ENCODE measurements at regions not wholly inside any gene's neighbourhood (a gene's known extent, or its start where the extent isn't known, plus 50 kb on each side); places are given as distances from the start of the nearest gene placed in this dataset.

DNA sequence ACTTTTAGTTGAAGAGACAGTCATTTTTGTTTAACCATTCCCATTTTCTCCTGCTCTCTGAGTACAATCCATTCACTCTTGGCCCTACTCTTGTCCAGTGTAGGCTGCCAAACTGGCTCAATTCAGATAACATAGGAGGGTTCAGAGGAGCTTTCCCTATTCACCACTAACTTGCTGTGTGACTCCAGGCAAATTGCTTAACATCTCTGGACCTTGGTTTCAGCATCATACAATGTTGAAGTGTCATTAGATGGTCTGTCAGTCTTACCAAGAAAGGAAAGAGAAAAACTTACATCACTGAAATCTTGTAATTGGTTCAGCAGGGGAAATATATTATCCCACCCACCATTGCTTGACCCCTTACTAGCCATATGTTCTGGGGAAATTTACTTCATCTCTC, 171.4 kb upstream of the MCHR2 start:
- H3K9me3 Mint-ChIP-seq (ENCODE audit: unreplicated experiment), result no peaks in the 10 kb centered on the region
- no peak for TF ChIP-seq CTCF (IDR thresholded peaks at IDR 0.05)
- no peak for DNase-seq (ENCODE audit: extremely low spot score, unreplicated experiment)

DNA sequence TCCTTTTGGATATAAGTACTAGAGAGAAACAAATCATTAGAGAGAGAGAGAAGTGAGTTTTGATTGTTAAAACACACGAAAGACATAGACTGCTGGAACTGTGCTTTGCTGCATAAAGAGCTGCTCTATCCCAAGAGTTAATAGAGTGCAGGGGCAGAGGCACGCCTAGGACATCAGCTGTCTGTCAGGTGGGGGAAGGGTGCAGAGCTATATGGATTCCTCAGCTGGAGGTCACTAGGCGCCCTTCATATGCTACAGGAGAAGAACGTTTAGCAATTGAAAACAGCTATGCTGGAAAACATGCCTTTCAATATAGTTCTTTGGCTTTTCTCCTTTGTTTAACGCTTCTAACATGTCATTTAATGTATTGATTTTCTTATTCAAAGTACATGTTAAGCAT, 169.0 kb upstream of the MCHR2 start:
- Mint-ChIP-seq H3K27me3 (ENCODE audit: unreplicated experiment) (peaks cover 2% of the 10 kb centered on the region), H3K4me1 (ENCODE audit: unreplicated experiment) (peaks cover 14% of the 10 kb centered on the region), H3K36me3 (ENCODE audit: unreplicated experiment) (no peaks in the 10 kb centered on the region), H3K27ac (ENCODE audit: unreplicated experiment) (no peak overlapping the region), H3K4me3 (ENCODE audit: unreplicated experiment) (no peak overlapping the region), H3K9me3 (ENCODE audit: unreplicated experiment) (no peaks in the 10 kb centered on the region)
- no peak for TF ChIP-seq CTCF (IDR thresholded peaks at IDR 0.05)
- DNase-seq (ENCODE audit: extremely low spot score, unreplicated experiment), result no peak

More for the DNA sequence above, 171.4 kb upstream of the MCHR2 start:
- H3K4me3 Mint-ChIP-seq (ENCODE audit: unreplicated experiment), result no peak overlapping the region
- H3K27me3 Mint-ChIP-seq (ENCODE audit: unreplicated experiment), result peaks cover 2% of the 10 kb centered on the region
- H3K27ac Mint-ChIP-seq (ENCODE audit: unreplicated experiment), result no peak overlapping the region
- peaks cover 16% of the 10 kb centered on the region for H3K4me1 Mint-ChIP-seq (ENCODE audit: unreplicated experiment)
- H3K36me3 Mint-ChIP-seq (ENCODE audit: unreplicated experiment), result no peaks in the 10 kb centered on the region

GRCh38 chr6:100161782-100162365, 167.9 kb upstream of the MCHR2 start:
- Mint-ChIP-seq H3K9me3 (ENCODE audit: unreplicated experiment) (no peaks in the 10 kb centered on the region), H3K27me3 (ENCODE audit: unreplicated experiment) (peaks cover 2% of the 10 kb centered on the region), H3K36me3 (ENCODE audit: unreplicated experiment) (no peaks in the 10 kb centered on the region), H3K4me3 (ENCODE audit: unreplicated experiment) (no peak overlapping the region), H3K4me1 (ENCODE audit: unreplicated experiment) (peaks cover 13% of the 10 kb centered on the region), H3K27ac (ENCODE audit: unreplicated experiment) (no peak overlapping the region)
- no peak for DNase-seq (ENCODE audit: extremely low spot score, unreplicated experiment)
- no peak for TF ChIP-seq CTCF (IDR thresholded peaks at IDR 0.05)

- H3K4me1 Mint-ChIP-seq (ENCODE audit: unreplicated experiment), result peaks cover 8% of the 10 kb centered on the region
- no peaks in the 10 kb centered on the region for H3K36me3 Mint-ChIP-seq (ENCODE audit: unreplicated experiment)
- no peak for TF ChIP-seq CTCF (IDR thresholded peaks at IDR 0.05)
- H3K27ac Mint-ChIP-seq (ENCODE audit: unreplicated experiment), result no peak overlapping the region
- no peak for DNase-seq (ENCODE audit: extremely low spot score, unreplicated experiment)
- no peaks in the 10 kb centered on the region for H3K9me3 Mint-ChIP-seq (ENCODE audit: unreplicated experiment)
- peaks cover 2% of the 10 kb centered on the region for H3K27me3 Mint-ChIP-seq (ENCODE audit: unreplicated experiment)
- no peak overlapping the region for H3K4me3 Mint-ChIP-seq (ENCODE audit: unreplicated experiment)
Observed at GRCh38 chr6:100160930-100161329, 166.9 kb upstream of the MCHR2 start.

DNA sequence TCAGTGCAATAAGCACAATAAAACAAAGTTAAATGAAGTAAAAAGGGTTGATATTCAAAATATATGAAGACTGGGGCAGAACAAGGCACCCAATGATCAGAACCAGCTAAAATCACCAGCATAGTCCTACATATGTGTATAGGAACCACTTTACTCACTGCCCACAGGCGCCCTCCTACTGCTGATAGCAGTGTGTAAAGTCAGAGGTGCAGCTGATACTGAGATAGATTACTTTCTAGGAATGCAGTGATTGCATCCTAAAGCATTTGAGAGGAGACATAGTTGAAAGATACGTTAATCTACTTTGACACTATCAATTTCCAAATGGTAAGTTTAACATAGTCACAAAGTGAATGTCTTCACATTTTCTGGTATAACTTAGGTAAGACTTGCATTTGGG, 161.1 kb upstream of the MCHR2 start:
- TF ChIP-seq CTCF (IDR thresholded peaks at IDR 0.05), result no peak
- peaks cover 3% of the 10 kb centered on the region for H3K4me1 Mint-ChIP-seq (ENCODE audit: unreplicated experiment)
- no peaks in the 10 kb centered on the region for H3K36me3 Mint-ChIP-seq (ENCODE audit: unreplicated experiment)
- no peak overlapping the region for H3K27ac Mint-ChIP-seq (ENCODE audit: unreplicated experiment)
- H3K9me3 Mint-ChIP-seq (ENCODE audit: unreplicated experiment), result no peaks in the 10 kb centered on the region
- no peaks in the 10 kb centered on the region for H3K27me3 Mint-ChIP-seq (ENCODE audit: unreplicated experiment)
- DNase-seq (ENCODE audit: extremely low spot score, unreplicated experiment), result no peak
- no peak overlapping the region for H3K4me3 Mint-ChIP-seq (ENCODE audit: unreplicated experiment)

All from osteocyte (in vitro differentiated cells).